Neural cell (in vitro differentiated cells): ENCODE measurements at regions not wholly inside any gene's neighbourhood (a gene's known extent, or its start where the extent isn't known, plus 50 kb on each side); places are given as distances from the start of the nearest gene placed in this dataset.

Experiments
- CTCF ChIP-seq: fragments of 450-650 bp; IDR thresholded peaks from 2 replicates; pipeline ENCODE4 v1.5.1; 2014; ENCODE audit warnings: antibody characterized with exemption, mild to moderate bottlenecking, moderate library complexity; ENCODE audit not compliant: poor library complexity, severe bottlenecking
- TAF1 ChIP-seq: IDR thresholded peaks from 2 replicates; pipeline ENCODE4 v1.6.1; 2012; ENCODE audit warnings: low read depth

- TF ChIP-seq TAF1 (no peak), CTCF (no peak)
Measured at GRCh38 chr22:34805771-34806170, 260.2 kb upstream of the ISX start.
